NCI-H1417 treated with DMSO at 0.1 percent for 48 hours (cell line): ENCODE measurements at regions not wholly inside any gene's neighbourhood (a gene's known extent, or its start where the extent isn't known, plus 50 kb on each side); places are given as distances from the start of the nearest gene placed in this dataset.
"Not testable (repeated sequence)": the region's sequence is repeated elsewhere in the genome, so short reads cannot be mapped to it uniquely, and the experiment has no call there.

ENCODE experiments used
- DNase-seq: peaks from one replicate; lab custom pipeline; 2025; lab: John Stamatoyannopoulos, UW

DNA sequence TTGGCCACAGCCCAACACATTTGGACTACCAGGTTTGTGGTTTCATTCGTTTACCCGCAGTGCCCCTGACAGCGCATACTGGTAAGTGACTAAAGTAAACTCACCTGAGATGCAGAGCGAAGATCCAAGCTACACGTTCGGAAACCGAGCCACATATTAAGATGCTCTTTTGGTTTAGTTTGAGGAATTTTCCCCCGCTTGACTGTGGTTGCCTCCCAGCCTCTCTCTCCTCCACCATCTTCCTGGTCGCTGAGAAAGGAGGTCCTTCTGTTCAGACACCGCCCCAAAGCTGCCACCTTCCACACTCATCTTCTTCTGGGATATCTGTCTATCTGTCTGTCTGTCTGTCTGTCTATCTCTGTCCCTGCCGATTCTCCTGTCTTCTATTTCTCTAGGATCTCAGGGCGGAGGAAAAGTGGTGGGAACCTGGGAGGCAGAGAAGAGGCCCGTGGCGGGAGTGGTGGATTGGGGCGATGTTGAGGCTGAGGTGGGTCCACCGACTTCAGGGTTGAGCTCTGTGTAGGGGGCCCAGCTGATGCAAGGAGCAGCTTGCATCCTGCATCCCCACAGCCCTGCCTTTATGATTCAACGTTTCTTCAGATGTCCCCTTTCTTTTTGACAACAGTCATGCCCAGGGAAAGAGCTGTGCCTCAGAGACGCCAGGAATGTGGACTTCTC, 196.9 kb upstream of the ZNF184 start:
- DNase-seq: no peak

DNA sequence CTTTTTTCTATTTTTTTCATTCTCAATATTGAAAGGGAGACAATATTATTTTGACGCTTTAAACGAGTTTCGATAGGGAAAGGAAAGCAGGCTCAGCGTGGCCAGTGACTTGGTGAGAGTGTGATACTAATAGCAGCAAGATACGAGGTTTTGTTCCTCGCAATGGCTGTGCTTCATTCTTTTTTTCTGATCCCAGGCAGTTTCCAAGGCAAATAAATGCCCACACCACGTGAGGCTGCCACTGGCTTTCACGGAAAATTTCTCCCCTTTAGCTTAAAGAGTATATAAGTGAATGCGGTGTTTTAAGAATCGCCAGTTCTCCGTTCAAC, 196.4 kb upstream of the ZNF184 start:
- DNase-seq: no peak

DNA sequence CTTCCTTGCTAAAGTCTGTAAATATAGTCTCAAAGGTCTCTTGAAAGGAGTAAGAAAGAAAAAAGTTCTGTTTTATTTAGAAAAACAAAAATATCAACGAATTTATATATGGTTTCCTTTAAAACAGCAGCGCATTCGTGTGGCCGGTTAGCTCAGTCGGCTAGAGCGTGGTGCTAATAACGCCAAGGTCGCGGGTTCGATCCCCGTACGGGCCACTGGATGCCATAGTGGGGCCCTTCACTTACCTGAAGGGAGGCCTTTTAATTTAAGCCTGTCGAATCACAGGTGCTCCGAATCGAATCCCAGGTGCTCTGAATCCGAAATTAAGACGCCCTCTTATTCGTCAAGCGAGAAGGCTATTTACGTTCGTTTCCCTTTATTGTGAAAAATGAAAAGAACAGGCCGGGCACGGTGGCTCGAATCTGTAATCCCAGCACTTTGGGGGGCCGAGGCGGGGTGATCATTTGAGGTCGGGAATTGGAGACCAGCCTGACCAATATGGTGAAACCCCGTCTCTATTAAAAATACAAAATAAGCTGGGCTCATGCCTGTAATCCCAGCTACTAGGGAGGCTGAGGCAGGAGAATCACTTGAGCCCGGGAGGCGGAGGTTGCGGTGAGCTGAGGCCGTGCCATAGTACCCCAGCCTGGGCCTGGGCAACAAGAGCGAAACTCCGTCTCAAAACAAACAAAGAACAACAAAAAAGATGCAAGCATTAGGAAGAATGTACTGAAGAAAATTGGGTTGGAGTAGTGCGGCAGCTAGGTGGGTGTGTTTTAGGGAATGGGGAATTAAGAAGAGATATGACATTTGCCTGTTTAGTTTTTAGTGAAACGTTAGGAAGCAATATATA, 195.8 kb upstream of the ZNF184 start:
- DNase-seq: no peak

DNA sequence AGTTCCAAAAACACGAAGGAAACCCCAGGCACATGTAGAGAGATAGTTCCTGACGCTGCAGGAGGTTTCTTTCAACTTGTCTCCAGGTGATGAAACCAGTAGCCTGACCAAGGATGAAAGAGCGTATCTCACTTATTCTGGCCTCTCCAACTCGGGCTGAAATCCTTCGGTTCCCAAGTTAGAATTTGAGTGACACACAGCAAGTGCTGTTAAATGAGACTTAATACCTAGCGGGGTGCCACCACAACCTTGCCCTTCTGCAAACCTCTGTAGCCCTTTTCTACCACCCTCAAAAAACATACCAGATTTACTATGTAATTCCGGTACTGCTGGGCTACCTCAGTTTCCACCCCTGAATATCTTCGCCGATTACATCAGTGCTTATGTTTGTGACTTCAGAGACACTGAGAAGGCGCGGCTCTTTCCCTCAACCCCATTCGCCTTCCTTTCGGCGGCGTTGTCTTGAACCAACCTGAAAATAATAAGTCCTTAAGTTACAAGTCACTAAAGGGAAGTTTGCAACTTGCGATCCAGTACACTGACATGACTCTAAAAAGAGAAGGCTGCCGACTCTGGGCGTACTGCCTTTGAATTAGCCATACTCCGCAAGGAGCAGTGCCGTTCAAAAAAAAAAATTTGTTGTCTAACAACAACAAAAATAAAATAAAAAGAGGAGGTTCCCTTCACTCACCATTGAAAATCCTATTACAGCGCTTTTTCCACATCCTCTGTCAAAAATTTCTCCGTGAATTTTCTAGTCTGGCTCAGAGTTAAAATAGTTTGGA, 194.9 kb upstream of the ZNF184 start:
- DNase-seq: no peak

DNA sequence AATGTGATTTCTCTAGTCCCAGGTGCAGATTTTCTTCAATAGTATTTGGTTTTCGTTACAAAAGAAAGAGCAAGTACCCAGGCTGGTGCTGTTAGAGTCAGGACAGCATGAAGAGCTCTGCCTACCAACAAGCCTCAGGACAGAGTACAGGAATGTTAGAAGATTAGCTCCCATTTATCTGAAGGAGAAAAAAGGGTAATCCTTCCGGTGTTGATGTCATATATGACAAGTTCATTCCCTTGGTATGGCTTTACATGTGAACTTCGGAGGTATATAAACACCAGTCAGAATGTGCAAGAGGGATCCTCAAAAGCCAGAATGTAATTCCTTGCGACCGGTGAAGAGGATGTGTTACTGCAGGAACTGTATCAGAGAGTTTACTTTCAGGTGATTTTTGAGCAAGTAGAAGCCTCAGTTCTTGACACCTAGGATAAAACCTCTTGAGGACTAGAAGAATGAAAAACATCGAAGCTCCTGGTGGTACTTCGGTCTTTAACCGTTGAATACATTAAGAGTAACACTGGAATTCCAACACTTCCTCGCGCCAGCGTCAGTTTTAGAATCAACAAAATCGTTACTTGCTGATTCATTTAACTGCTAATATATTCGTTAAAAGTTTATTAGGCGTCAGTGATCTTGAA, 194.2 kb upstream of the ZNF184 start:
- no peak for DNase-seq

DNA sequence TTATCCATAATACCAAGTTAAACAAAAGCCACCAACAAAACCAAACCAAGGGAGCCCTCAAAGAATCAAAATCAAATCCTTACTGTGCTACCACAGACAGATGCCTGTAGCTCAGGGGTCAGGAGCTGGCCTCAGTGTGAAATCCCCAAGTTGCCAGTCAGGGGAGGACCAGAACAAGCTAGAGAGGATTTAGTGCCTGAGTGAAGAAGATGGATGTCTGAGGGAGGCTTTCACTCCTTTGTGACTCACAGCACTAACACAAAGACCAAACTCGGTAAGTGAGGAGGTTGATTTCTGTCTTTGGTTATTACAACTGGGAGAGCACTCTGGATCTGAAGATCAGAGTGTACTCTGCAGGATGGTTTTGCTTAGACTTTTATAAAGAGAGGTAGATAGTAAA, 189.9 kb upstream of the ZNF184 start:
- no peak for DNase-seq

DNA sequence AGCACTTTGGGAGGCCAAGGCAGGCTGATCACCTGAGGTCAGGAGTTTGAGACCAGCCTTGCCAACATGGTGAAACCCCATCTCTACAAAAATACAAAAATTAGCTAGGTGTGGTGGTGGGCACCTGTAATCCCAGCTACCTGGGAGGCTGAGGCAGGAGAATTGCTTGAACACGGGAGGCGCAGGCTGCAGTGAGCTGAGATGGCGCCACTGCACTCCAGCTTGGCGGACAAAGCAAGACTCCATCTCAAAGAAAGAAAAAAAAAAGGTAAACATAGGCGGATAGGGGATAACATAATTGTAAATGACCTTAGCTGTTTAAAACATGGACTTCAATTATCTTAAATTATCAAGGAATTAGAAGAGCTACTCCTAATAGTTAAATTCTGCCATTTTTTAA, 189.3 kb upstream of the ZNF184 start:
- not testable (repeated sequence) for DNase-seq

DNA sequence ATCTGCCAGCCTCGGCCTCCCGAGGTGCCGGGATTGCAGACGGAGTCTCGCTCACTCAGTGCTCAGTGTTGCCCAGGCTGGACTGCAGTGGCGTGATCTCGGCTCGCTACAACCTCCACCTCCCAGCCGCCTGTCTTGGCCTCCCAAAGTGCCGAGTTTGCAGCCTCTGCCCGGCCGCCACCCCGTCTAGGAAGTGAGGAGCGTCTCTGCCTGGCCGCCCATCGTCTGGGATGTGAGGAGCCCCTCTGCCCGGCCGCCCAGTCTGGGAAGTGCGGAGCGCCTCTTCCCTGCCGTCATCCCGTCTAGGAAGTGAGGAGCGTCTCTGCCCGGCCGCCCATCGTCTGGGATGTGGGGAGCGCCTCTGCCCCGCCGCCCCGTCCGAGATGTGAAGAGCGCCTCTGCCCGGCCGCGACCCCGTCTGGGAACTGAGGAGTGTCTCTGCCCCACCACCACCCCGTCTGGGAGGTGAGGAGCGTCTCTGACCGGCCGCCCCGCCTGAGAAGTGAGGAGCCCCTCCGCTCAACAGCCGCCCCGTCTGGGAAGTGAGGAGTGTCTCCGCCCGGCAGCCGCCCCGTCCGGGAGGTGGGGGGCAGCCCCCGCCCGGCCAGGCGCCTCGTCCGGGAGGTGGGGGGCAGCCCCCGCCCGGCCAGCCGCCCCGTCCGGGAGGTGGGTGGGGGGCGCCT, 180.4 kb upstream of the ZNF184 start:
- DNase-seq: not testable (repeated sequence)

DNA sequence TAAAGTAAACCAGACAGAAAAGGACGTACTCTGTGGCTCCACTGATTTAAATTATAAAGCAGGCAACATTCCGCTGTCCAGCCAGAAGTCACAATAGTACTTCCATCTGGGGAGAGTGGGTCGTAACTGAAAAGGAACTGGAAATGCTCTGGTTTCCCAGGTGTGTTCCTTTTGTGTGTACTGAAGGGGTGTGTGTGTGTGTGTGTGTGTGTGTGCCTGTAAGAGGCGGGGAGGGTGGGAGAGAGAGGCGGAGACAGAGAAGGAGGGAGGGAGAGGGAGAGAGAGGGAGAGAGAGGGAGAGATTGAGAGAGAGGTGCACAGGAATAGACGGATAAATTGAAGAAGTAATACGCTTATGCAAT, 178.4 kb upstream of the ZNF184 start:
- no peak for DNase-seq

DNA sequence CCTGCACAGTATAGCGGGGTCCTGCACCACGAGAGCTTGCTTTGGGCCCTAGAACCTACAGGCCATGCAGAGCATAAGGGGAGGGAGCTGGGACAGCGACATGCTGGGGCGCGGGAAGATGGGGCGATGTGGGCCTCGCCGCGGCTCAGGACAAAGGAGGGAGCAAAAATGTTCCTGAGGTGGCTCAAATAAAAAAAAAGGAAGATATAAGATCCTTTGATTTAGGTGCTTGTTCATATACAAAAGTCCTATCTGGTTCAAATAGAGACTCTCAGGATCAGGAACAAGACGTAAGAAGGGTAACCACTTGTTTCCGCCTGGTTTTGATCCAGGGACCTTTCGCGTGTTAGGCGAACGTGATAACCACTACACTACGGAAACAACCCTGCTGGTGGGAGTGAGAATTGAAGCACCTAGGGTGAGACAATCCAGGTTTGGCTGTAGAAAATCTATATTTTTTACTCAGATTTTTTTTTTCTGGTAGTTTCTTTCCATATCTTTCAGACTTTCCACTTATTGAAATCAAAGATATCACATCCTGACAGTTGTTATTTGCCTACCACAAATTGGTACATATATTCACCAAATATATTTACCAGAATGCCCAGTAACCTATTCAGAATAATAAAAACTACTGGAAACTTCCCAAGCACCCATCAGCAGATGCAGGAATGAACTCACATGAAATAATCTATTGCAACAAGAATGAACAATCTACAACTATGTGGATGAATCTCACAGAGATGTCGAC, 177.9 kb upstream of the ZNF184 start:
- DNase-seq: no peak

DNA sequence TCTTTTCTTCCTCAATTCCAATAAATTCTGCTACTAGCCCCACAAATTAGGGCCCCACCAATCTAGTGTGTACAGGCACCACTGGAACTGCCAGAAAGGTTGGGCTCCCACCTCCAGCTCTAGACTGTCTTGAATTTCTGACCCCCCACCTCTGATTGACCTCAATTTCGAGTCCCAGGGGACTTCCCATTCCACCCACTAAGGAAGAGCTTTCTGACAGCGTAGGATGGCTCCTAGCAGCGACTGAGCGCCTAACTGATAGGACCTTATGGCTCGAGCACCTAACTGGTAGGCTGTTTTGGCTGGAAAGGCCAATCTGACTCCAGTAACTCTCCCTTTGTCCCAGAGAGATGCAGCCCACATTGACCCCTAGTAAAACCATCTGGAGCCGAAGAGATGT, 171.6 kb upstream of the ZNF184 start:
- no peak for DNase-seq

DNA sequence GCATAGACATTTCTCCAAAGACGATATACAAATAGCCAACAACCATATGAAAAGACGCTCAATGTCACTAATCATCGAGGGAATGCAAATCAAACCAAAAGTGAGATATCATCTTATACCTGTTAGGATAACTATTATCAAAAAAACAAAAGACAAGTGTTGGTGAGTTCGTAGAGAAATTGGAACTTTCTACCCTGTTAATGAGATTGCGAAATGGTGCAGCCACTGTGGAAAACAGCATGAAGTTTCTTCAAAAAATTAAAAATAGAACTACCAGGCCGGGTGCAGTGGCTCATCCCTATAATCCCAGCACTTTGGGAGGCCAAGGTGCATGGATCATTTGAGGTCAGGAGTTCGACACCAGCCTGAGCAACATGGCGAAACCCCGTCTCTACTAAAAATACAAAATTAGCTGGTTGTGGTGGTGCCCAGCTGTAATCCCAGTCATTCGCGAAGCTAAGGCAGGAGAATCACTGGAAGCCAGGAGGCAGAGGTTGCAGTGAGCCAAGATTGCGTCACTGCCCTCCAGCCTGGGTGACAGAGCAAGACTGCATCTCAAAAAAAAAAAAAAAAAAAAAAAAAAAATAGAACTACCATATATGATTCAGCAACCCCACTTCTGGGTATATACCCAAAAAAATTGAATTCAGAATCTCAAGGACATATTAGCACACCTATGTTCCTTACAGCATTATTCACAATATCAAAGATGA, 170.0 kb upstream of the ZNF184 start:
- no peak for DNase-seq

DNA sequence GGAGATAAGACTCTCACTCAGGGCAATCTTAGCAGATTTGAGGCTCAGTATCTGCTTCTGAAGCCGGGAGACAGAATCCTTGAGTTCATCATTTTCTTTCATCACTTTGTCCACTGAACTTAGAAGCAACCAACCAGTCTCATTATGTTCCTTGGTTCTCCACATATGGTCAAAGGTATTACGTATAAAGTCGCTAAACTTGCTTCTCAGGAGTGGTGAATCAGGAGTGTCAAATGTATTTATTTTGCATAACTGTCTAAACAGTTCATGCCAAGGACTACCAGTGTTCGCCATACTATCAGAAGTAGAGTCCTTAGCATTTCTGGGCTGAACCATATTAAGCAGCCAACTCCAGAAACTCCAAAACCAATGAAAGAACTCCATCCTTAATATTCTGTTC, 163.0 kb upstream of the ZNF184 start:
- not testable (repeated sequence) for DNase-seq

DNA sequence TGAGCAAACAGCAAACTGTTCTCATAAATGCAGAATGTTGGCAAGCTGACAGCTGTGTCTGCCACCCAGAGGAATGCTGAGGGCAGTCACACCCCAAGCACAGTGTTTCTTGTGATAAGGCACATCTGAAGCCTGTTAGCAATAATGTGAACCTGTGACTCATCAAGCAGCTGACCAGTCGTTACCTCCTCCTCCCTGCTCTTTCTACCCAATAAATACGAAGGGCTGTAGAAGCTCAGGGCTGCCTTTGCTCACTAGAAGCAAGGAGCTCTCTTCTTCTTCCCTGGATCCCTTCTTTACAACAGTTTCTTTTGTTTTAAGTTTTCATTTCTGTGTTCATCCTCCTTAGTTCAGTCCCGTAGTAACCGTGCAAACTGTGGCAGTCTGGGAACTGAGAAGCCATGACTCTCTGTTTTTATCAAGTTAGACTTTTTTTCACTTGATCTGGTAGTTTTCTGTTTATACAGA, 160.3 kb upstream of the ZNF184 start:
- DNase-seq: not testable (repeated sequence)

DNA sequence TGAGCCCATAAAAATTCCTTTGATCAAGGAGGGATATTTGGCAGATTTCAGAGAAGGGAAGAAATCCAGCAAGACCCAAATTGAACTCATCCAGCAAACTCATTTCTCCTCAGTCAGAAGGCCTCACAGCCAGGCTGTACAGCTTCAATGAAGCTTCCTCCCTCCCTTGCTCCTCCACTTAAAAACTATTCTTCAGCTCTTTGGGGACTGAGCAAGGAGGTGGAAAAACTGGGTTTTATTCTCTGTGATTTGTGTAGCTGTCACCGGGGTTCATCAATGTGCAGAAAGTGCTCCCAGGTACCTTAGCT, 158.7 kb upstream of the ZNF184 start:
- no peak for DNase-seq

DNA sequence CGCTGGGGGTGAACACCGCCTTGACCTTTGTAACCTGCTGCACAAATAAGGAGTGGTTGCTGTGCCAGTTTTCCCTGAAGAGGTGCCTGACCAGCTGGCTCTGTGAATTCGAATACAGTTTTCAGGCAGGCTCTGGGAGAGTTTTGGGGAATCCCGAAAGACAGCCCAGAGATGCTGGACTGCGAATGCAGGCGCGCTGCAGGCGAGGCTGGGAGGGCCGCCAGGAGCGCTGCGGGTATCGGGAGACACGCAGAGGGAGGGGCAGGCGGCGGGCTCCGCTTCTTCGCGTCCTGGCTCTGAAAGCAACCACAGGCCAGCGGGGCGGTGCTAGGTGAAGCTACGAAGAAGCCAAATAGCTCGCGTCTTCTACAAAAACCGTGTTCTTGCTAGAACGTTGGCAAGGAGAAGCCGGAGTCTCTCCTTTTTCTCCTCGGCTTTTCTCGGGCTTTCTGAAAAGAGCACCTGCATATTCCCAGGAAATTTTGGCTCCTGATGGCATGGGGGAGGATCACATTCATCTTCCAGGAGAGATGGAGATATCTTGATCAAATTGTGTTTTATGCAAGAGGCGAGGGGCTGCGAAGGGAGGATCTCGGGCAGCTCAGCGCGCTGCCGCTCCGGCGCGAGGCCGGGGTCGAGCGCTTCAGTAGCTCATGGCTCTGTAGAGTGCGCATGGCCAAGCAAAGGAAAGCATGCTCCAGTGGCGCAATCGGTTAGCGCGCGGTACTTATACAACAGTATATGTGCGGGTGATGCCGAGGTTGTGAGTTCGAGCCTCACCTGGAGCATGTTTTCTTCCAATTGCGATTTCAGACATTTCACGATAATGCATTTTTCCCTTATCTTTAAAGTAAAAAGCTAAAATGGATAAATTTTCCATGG, 158.1 kb upstream of the ZNF184 start:
- DNase-seq: no peak

DNA sequence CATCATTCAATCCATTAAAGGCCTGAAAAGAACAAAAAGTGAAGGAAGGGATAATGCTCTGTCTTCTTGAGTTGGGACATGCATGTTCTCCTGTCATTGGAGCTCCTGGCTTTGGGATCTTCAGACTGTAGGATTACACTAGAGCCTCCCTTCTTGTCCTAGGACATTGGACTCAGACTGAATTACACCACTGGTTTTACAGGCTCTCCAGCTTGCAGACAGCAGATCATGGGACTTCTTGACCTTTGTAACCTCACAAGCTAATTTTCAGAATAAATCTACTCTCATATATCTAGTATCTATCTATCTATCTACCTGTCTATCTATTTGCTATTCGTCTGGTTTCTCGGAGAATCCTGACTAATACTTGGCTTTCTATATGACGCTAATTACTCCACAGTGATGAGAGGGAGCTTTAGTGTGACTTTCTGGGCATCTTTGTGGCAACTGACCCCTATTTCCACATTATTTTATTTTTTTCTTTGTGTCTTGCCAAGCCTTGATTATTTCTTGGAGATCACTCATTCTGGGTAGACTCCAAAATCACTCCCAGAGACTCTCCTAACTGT, 151.9 kb upstream of the ZNF184 start:
- no peak for DNase-seq

DNA sequence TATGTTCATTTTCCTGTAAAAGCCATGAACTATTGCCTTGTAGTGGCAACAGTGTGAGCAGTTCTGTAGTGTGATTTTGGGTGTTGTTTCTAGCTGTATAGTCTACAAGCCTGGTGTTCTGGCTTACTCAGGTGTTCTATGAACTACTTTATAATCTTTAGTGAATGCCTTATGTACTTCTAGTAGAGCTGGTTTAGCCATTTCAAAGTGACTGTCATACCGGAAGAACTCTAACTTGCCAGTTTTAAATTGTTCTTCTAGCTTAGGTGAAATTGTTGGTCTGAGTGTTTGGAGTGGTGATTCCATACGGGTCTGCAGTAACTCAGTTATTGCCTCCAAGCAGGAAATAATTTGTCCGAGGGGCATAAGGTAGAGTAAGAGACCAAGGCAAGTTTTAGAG, 150.2 kb upstream of the ZNF184 start:
- no peak for DNase-seq

DNA sequence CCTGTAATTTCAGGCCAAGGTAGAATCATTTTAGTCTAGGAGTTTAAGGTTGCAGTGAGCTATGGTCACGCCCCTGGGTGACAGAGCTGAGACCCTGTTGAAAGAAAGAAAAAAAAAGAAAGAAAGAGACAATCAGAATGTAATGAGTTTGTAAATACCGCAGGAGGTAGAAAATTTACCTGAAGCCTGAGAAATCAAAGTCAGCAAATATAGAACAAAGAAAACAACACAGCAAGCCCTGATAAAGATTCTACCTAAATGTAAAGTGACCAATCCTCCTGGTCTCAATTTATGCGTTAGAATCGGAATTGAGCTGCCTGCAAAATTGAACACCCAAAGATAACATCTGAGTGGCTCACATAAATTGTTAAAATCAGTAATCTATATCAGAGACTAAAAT, 146.5 kb upstream of the ZNF184 start:
- no peak for DNase-seq
